Activated B cell treated with CpG ODN at 0.5 μM for 24 hours (primary cell): ENCODE measurements at regions not wholly inside any gene's neighbourhood (a gene's known extent, or its start where the extent isn't known, plus 50 kb on each side); places are given as distances from the start of the nearest gene placed in this dataset.

Source experiments
- ATAC-seq: fragments of 200-7000 bp; cut with Tn5 transposase; one replicate; pipeline ENCODE4 v1.10.0; 2021; ENCODE audit warnings: low read depth, mild to moderate bottlenecking, moderate library complexity
- CTCF ChIA-PET: fragments of 350-600 bp; sonication (Branson Sonifier 250); formaldehyde crosslinking; loops from one replicate; lab custom pipeline; 2021; ENCODE audit warnings: antibody characterized with exemption; lab: Charles Lee
- POLR2A ChIA-PET: fragments of 350-600 bp; sonication (Branson Sonifier 250); formaldehyde crosslinking; loops from one replicate; lab custom pipeline; 2021; ENCODE audit warnings: antibody characterized with exemption; lab: Charles Lee
- DNase-seq: peaks from one replicate; pipeline ENCODE4 v3.0.0; 2022
- H3K27ac Mint-ChIP-seq: one replicate; pipeline ENCODE4 v1.8.0; 2020; ENCODE audit warnings: mixed read lengths
- H3K27me3 Mint-ChIP-seq: one replicate; pipeline ENCODE4 v1.8.0; 2021; ENCODE audit warnings: mixed read lengths
- H3K36me3 Mint-ChIP-seq: one replicate; pipeline ENCODE4 v1.8.0; 2021; ENCODE audit warnings: low read depth, mixed read lengths
- H3K4me1 Mint-ChIP-seq: one replicate; pipeline ENCODE4 v1.8.0; 2021; ENCODE audit warnings: mixed read lengths
- H3K4me3 Mint-ChIP-seq: one replicate; pipeline ENCODE4 v1.8.0; 2020; ENCODE audit warnings: mild to moderate bottlenecking, mixed read lengths
- H3K9me3 Mint-ChIP-seq: one replicate; pipeline ENCODE4 v1.8.0; 2020; ENCODE audit warnings: mixed read lengths
- intact Hi-C: fragments of 100-400 bp; cut with micrococcal nuclease; formaldehyde crosslinking; loops from one replicate; pipeline ENCODE4 v1.15.1; 2024
- TF ChIP-seq, protein P1 (sequence below): fragments of 200-600 bp; IDR thresholded peaks from one replicate; pipeline ENCODE4 v1.8.0; 2022; ENCODE audit warnings: antibody characterized with exemption, mild to moderate bottlenecking

DNA sequence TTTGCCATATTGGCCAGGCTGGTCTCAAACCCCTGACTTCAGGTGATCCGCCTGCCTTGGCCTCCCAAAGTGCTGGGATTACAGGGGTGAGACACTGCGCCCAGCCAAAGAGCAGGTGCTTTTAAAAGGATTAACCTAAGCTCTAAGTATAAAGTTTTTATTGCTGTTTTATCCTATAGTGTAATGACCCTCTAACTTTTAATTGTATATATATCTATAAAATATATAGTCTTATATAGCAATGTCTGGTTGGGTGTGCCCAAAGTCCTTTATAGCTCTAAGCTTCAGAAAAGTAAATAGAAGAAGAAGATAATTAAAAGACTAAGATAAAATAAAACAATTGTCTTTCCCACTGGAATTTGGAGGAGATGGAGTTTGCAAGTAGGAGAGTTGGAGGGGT is 73.8 kb upstream of the ATP5PO start:
- POLR2A ChIA-PET: interaction anchor here (0.6 kb wide), 1 partner anchor 826 kb away, joined by 4 read pairs; no protein-coding TSS in a partner anchor
- TF ChIP-seq, protein P1, sequence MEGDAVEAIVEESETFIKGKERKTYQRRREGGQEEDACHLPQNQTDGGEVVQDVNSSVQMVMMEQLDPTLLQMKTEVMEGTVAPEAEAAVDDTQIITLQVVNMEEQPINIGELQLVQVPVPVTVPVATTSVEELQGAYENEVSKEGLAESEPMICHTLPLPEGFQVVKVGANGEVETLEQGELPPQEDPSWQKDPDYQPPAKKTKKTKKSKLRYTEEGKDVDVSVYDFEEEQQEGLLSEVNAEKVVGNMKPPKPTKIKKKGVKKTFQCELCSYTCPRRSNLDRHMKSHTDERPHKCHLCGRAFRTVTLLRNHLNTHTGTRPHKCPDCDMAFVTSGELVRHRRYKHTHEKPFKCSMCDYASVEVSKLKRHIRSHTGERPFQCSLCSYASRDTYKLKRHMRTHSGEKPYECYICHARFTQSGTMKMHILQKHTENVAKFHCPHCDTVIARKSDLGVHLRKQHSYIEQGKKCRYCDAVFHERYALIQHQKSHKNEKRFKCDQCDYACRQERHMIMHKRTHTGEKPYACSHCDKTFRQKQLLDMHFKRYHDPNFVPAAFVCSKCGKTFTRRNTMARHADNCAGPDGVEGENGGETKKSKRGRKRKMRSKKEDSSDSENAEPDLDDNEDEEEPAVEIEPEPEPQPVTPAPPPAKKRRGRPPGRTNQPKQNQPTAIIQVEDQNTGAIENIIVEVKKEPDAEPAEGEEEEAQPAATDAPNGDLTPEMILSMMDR: no peak
- Mint-ChIP-seq H3K36me3 (no peaks in the 10 kb centered on the region), H3K4me1 (peaks cover 15% of the 10 kb centered on the region), H3K4me3 (no peak overlapping the region), H3K27me3 (peaks cover 2% of the 10 kb centered on the region), H3K9me3 (peaks cover 3% of the 10 kb centered on the region), H3K27ac (no peak overlapping the region)
- intact Hi-C loops: no loop called here
- DNase-seq (no peak), ATAC-seq (no peak)
- CTCF ChIA-PET: no interaction called here

DNA sequence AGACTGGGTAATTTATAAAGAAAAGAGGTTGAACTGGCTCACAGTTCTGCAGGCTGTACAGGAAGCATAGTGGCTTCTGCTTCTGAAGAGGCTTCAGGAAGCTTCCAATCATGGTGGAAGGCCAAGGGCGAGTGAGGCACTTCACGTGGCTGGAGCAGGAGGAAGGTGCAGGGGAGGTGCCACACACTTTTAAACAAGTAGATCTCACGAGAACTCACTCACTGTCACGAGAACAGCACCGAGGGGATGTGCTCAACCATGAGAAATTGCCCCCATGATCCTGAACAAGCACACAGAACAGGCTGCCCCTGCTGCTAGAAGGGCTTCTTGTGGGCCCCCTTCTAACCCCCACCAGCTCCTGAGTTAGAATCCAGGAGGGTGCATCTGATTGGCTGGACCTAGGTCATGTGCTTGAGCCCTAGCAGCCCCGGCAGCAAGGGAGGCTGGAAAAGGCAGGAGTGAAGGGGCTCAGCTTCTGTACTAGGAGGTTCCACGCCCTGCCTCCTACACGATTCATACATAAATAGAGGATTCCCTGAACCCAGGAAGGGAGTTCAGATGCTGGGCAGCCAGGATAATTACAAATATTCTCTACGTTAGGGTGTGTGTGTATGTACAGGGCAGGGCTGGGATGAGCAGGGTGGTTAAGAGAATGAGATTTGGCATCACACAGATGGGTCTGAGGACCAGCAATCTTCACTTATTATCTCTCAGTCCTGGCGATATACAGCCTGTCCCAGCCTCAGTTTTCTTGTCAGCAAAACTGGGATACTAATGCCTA is 72.8 kb upstream of the ATP5PO start:
- peaks cover 3% of the 10 kb centered on the region for H3K9me3 Mint-ChIP-seq
- POLR2A ChIA-PET: no interaction called here
- DNase-seq (no peak), ATAC-seq (no peak)
- H3K4me1 Mint-ChIP-seq: peaks cover 5% of the 10 kb centered on the region
- H3K4me3 Mint-ChIP-seq: no peak overlapping the region
- no peak overlapping the region for H3K27ac Mint-ChIP-seq
- TF ChIP-seq, protein P1: no peak
- CTCF ChIA-PET: no interaction called here
- H3K36me3 Mint-ChIP-seq: no peaks in the 10 kb centered on the region
- intact Hi-C loops: no loop called here
- peaks cover 2% of the 10 kb centered on the region for H3K27me3 Mint-ChIP-seq

DNA sequence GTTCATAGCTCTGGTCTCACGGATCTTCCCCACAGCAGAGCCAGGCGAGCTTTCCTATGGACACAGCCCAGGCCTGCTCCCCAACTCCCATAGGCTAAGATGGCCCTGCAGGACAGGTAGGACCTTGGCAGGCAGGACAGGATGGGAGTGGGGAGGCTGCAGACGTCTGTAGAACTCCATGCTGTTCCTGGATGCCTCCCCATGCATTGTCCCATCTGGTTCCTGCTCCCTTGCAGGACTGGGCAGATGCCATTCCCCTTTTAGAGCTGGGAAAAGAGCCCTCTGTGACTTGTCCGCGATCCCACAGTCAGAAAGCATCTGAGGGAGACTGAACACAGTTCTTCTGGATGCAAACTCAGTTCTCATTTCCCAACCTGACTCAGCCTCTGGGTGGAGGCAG is 71.9 kb upstream of the ATP5PO start:
- Mint-ChIP-seq H3K4me3 (no peak overlapping the region), H3K9me3 (peaks cover 3% of the 10 kb centered on the region), H3K4me1 (peaks cover 2% of the 10 kb centered on the region), H3K36me3 (no peaks in the 10 kb centered on the region), H3K27me3 (peaks cover 2% of the 10 kb centered on the region), H3K27ac (no peak overlapping the region)
- intact Hi-C loops: no loop called here
- TF ChIP-seq, protein P1: no peak
- DNase-seq (no peak), ATAC-seq (no peak)
- ChIA-PET POLR2A (interaction anchor here (0.6 kb wide), 1 partner anchor 11 kb away, joined by 3 read pairs; no protein-coding TSS in a partner anchor), CTCF (interaction anchor here (0.8 kb wide), 1 partner anchor 64 kb away, joined by 3 read pairs; no protein-coding TSS in a partner anchor)

DNA sequence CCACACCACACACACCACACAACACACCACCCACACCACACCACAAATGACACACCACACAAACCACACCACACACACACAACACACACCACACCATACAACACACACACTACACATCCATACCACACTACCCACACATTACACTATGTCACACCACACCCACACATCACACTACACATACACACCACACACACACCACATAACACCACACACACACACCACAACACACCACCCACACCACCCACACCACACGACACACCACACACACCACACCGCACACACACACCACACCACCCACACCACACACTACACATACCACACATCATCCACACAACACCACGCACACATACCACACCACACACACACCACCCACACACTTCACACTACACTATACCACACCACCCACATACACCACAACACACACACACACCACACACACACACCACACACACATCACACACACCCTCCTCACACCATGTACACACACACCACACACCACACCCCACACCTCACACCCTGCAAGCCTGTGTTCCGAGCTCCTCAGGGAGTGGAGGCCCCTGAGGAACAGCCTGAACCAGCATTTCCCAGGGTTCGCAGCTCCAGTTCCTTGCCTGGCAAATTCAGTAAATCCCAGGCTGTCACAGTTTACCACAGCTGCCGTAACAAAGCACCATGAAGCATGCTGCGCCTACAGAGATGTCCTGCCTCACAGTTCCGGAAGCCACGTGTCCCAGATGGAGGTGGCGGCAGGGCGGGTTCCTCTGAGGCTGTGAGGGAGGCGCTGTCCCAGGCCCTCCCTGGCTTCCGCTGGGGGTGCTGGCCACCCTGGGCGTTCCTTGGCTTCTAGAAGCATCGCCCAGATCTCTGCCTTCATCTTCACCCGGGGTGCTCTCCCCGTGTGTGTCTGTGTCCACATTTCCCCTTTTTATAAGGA is 69.8 kb upstream of the ATP5PO start:
- DNase-seq: no peak
- no peak overlapping the region for H3K4me3 Mint-ChIP-seq
- intact Hi-C loops: no loop called here
- CTCF ChIA-PET: no interaction called here
- POLR2A ChIA-PET: no interaction called here
- TF ChIP-seq, protein P1: no peak
- no peak overlapping the region for H3K27ac Mint-ChIP-seq
- H3K9me3 Mint-ChIP-seq: no peaks in the 10 kb centered on the region
- no peaks in the 10 kb centered on the region for H3K36me3 Mint-ChIP-seq
- ATAC-seq: no peak
- no peaks in the 10 kb centered on the region for H3K27me3 Mint-ChIP-seq
- H3K4me1 Mint-ChIP-seq: no peaks in the 10 kb centered on the region

DNA sequence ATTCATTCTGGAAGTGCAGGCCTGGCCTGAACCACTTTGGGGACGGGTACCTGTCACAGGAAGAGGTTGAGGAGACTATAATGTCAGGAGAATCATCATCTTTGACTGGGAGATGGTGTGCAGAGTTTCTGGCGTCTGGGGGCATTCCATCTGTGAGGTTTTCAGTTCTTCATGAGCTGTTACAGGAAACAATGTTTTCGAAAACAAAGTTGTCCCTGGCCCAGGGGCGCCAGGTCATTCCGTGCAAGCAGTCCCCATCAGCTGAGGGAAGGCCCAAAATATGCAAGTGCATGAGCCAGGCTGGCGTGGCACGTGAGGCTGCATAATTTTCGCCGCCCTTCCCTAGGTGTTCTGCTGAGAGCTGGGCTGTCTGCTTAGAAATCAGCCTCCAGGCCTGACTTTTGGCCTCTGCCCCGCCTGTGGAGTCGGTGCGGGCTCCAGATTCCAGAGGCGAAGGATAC is 68.4 kb upstream of the ATP5PO start:
- no peaks in the 10 kb centered on the region for H3K36me3 Mint-ChIP-seq
- H3K27me3 Mint-ChIP-seq: no peaks in the 10 kb centered on the region
- ATAC-seq (no peak), DNase-seq (no peak)
- H3K4me3 Mint-ChIP-seq: no peak overlapping the region
- H3K27ac Mint-ChIP-seq: no peak overlapping the region
- ChIA-PET POLR2A (no interaction called here), CTCF (no interaction called here)
- TF ChIP-seq, protein P1: no peak
- no peaks in the 10 kb centered on the region for H3K9me3 Mint-ChIP-seq
- intact Hi-C loops: no loop called here
- H3K4me1 Mint-ChIP-seq: no peaks in the 10 kb centered on the region
